WTC11 (cell line): ENCODE measurements at regions not wholly inside any gene's neighbourhood (a gene's known extent, or its start where the extent isn't known, plus 50 kb on each side); places are given as distances from the start of the nearest gene placed in this dataset.

Experiments used
- ESRRA ChIP-seq: sonication (generic); formaldehyde crosslinking; IDR thresholded peaks from 2 replicates; pipeline ENCODE4 v1.8.1; 2022; ENCODE audit warnings: mild to moderate bottlenecking, missing genetic modification reagents, borderline replicate concordance
- FOXJ3 ChIP-seq: sonication (generic); formaldehyde crosslinking; IDR thresholded peaks from 2 replicates; pipeline ENCODE4 v1.9.0; 2021; ENCODE audit warnings: missing genetic modification reagents, mild to moderate bottlenecking, borderline replicate concordance
- JUN ChIP-seq: sonication (generic); formaldehyde crosslinking; IDR thresholded peaks from 2 replicates; pipeline ENCODE4 v1.8.0; 2023; ENCODE audit warnings: mild to moderate bottlenecking, missing genetic modification reagents
- TF ChIP-seq, protein P1 (sequence below): sonication (generic); formaldehyde crosslinking; IDR thresholded peaks from 2 replicates; pipeline ENCODE4 v1.8.0; 2022; ENCODE audit warnings: mild to moderate bottlenecking, missing genetic modification reagents
- TF ChIP-seq, protein P2 (sequence below): fragments of 200-600 bp; IDR thresholded peaks from 2 replicates; pipeline ENCODE4 v1.8.0; 2022; ENCODE audit warnings: antibody characterized with exemption
- TF ChIP-seq, protein P3 (sequence below): sonication (generic); formaldehyde crosslinking; IDR thresholded peaks from 2 replicates; pipeline ENCODE4 v1.8.0; 2023; ENCODE audit warnings: mild to moderate bottlenecking, missing genetic modification reagents
- TF ChIP-seq, protein P4 (sequence below): fragments of 250-450 bp; sonication (Bioruptor Pico); IDR thresholded peaks from 2 replicates; pipeline ENCODE4 v1.9.0; 2021; ENCODE audit warnings: mild to moderate bottlenecking
- TF ChIP-seq, protein P5 (sequence below): sonication (generic); formaldehyde crosslinking; IDR thresholded peaks from 2 replicates; pipeline ENCODE4 v1.8.0; 2022; ENCODE audit warnings: mild to moderate bottlenecking, missing genetic modification reagents

DNA sequence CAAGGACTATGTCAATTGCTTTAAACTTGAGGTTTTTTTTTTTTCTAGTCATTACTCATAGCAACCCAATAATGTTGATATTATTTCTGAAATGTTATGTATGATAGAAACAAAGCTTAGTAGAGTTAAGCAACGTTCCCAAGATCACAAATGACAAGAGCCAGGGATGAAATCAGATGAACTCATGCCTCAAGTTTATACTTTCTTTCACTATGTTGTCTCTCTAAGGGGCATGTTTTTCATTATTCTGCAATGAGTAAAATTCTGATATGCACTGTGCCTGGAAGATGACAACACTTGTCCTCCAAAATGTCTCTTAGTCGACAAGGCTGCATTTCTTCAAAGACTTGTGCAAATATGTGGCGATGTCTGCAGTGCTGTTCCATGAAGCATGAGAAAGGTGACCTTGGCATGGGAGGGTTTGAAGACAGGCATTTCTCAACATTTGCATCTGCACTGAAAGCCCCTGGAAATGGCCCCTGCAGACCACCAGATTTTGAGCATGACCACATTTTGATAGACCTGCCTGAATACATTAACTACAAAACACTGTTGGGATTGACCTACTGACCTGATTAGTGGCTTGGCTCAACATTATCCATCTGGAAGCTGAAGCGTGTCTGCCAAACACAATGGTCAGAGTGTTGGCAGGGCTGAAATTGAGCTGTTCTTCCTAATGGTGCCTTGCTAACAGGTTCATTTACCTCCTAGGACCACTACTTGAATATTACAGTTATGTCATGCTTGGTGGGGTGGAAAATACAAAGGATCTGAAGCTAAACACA lies 1027.5 kb downstream of the CDH11 start:
- TF ChIP-seq, protein P1, sequence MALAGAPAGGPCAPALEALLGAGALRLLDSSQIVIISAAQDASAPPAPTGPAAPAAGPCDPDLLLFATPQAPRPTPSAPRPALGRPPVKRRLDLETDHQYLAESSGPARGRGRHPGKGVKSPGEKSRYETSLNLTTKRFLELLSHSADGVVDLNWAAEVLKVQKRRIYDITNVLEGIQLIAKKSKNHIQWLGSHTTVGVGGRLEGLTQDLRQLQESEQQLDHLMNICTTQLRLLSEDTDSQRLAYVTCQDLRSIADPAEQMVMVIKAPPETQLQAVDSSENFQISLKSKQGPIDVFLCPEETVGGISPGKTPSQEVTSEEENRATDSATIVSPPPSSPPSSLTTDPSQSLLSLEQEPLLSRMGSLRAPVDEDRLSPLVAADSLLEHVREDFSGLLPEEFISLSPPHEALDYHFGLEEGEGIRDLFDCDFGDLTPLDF (CRISPR knock-in tag), result no peak
- TF ChIP-seq, protein P2, sequence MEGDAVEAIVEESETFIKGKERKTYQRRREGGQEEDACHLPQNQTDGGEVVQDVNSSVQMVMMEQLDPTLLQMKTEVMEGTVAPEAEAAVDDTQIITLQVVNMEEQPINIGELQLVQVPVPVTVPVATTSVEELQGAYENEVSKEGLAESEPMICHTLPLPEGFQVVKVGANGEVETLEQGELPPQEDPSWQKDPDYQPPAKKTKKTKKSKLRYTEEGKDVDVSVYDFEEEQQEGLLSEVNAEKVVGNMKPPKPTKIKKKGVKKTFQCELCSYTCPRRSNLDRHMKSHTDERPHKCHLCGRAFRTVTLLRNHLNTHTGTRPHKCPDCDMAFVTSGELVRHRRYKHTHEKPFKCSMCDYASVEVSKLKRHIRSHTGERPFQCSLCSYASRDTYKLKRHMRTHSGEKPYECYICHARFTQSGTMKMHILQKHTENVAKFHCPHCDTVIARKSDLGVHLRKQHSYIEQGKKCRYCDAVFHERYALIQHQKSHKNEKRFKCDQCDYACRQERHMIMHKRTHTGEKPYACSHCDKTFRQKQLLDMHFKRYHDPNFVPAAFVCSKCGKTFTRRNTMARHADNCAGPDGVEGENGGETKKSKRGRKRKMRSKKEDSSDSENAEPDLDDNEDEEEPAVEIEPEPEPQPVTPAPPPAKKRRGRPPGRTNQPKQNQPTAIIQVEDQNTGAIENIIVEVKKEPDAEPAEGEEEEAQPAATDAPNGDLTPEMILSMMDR, result no peak
- TF ChIP-seq FOXJ3 (CRISPR knock-in tag) (no peak), JUN (CRISPR knock-in tag) (no peak), ESRRA (CRISPR knock-in tag) (no peak)
- TF ChIP-seq, protein P3, sequence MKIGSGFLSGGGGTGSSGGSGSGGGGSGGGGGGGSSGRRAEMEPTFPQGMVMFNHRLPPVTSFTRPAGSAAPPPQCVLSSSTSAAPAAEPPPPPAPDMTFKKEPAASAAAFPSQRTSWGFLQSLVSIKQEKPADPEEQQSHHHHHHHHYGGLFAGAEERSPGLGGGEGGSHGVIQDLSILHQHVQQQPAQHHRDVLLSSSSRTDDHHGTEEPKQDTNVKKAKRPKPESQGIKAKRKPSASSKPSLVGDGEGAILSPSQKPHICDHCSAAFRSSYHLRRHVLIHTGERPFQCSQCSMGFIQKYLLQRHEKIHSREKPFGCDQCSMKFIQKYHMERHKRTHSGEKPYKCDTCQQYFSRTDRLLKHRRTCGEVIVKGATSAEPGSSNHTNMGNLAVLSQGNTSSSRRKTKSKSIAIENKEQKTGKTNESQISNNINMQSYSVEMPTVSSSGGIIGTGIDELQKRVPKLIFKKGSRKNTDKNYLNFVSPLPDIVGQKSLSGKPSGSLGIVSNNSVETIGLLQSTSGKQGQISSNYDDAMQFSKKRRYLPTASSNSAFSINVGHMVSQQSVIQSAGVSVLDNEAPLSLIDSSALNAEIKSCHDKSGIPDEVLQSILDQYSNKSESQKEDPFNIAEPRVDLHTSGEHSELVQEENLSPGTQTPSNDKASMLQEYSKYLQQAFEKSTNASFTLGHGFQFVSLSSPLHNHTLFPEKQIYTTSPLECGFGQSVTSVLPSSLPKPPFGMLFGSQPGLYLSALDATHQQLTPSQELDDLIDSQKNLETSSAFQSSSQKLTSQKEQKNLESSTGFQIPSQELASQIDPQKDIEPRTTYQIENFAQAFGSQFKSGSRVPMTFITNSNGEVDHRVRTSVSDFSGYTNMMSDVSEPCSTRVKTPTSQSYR (CRISPR knock-in tag), result no peak
- TF ChIP-seq, protein P4, sequence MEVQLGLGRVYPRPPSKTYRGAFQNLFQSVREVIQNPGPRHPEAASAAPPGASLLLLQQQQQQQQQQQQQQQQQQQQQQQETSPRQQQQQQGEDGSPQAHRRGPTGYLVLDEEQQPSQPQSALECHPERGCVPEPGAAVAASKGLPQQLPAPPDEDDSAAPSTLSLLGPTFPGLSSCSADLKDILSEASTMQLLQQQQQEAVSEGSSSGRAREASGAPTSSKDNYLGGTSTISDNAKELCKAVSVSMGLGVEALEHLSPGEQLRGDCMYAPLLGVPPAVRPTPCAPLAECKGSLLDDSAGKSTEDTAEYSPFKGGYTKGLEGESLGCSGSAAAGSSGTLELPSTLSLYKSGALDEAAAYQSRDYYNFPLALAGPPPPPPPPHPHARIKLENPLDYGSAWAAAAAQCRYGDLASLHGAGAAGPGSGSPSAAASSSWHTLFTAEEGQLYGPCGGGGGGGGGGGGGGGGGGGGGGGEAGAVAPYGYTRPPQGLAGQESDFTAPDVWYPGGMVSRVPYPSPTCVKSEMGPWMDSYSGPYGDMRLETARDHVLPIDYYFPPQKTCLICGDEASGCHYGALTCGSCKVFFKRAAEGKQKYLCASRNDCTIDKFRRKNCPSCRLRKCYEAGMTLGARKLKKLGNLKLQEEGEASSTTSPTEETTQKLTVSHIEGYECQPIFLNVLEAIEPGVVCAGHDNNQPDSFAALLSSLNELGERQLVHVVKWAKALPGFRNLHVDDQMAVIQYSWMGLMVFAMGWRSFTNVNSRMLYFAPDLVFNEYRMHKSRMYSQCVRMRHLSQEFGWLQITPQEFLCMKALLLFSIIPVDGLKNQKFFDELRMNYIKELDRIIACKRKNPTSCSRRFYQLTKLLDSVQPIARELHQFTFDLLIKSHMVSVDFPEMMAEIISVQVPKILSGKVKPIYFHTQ (CRISPR knock-in tag), result no peak
- TF ChIP-seq, protein P5, sequence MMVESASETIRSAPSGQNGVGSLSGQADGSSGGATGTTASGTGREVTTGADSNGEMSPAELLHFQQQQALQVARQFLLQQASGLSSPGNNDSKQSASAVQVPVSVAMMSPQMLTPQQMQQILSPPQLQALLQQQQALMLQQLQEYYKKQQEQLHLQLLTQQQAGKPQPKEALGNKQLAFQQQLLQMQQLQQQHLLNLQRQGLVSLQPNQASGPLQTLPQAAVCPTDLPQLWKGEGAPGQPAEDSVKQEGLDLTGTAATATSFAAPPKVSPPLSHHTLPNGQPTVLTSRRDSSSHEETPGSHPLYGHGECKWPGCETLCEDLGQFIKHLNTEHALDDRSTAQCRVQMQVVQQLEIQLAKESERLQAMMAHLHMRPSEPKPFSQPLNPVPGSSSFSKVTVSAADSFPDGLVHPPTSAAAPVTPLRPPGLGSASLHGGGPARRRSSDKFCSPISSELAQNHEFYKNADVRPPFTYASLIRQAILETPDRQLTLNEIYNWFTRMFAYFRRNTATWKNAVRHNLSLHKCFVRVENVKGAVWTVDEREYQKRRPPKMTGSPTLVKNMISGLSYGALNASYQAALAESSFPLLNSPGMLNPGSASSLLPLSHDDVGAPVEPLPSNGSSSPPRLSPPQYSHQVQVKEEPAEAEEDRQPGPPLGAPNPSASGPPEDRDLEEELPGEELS, result no peak
